HCT116 (cell line): ENCODE measurements at regions not wholly inside any gene's neighbourhood (a gene's known extent, or its start where the extent isn't known, plus 50 kb on each side); places are given as distances from the start of the nearest gene placed in this dataset.

ENCODE experiments used
- ATAC-seq: fragments of 200-7000 bp; cut with Tn5 transposase; 2 replicates; pipeline ENCODE4 v1.9.1; 2020; ENCODE audit warnings: mild to moderate bottlenecking, moderate library complexity
- BruUV-seq: library from RNA; stranded (reverse); fragments of 400-500 nt; replicated peaks from 2 replicates; lab custom pipeline; 2021; lab: Mats Ljungman, UMichigan
- CTCF ChIA-PET: fragments of 300-600 bp; sonication (Branson Sonifier 250); formaldehyde crosslinking; loops from one replicate; lab custom pipeline; 2021; ENCODE audit warnings: antibody characterized with exemption; lab: Charles Lee
- POLR2A ChIA-PET: fragments of 300-600, 350-600 bp; sonication (Branson Sonifier 250); formaldehyde crosslinking; loops from one replicate; lab custom pipeline; 2021; ENCODE audit warnings: antibody characterized with exemption; lab: Charles Lee
- RAD21 ChIA-PET, 2 experiments: fragments of 300-600 bp; sonication (Branson Sonifier 250); formaldehyde crosslinking; loops; one replicate each; lab custom pipeline; 2023; ENCODE audit warnings: low total read pairs in 2 of 2; ENCODE audit not compliant: uncharacterized antibody in 2 of 2, unreplicated experiment in 2 of 2, low non-redundant PET in 1 of 2; lab: Charles Lee
- DNase-seq: peaks from one replicate; pipeline ENCODE4 v3.0.0-alpha.2; 2010; ENCODE audit warnings: low read depth, low spot score
- H2AFZ ChIP-seq: fragments of 200-600 bp; shearing (Covaris generic), sonication (generic); 2 replicates; pipeline ENCODE4 v1.6.1; 2017; ENCODE audit warnings: low read depth, mixed run types, mixed read lengths, antibody characterized with exemption, low read length; ENCODE audit not compliant: poor library complexity, severe bottlenecking
- H3K27ac ChIP-seq: 2 replicates; pipeline ENCODE4 v1.5.1; 2012; ENCODE audit warnings: low read depth, low read length
- H3K27me3 ChIP-seq: fragments of 200-600 bp; sonication (generic); 2 replicates; pipeline ENCODE4 v1.6.1; 2016; ENCODE audit warnings: mixed run types, low read length, mixed read lengths; ENCODE audit not compliant: insufficient read depth
- H3K36me3 ChIP-seq, 2 experiments: fragments of 200-500 bp in 1 of 2; fragments of 200-600 bp in 1 of 2; sonication (Bioruptor generic) in 1 of 2; sonication (generic) in 1 of 2; 2 replicates each; pipeline versions ENCODE4 v1.5.1 to v1.6.1; 2014 to 2016; ENCODE audit warnings: low read length in 2 of 2, inconsistent platforms in 1 of 2, mixed read lengths in 1 of 2, mixed run types in 1 of 2; ENCODE audit not compliant: insufficient read depth in 2 of 2, control insufficient read depth in 1 of 2
- H3K4me1 ChIP-seq, 2 experiments: fragments of 200-600 bp in 1 of 2; sonication (generic) in 1 of 2; 2 replicates each; pipeline versions ENCODE4 v1.5.1 to v1.6.1; 2012 to 2017; ENCODE audit warnings: low read length in 2 of 2, inconsistent platforms in 1 of 2, mild to moderate bottlenecking in 1 of 2, mixed read lengths in 1 of 2, mixed run types in 1 of 2, moderate library complexity in 1 of 2; ENCODE audit not compliant: insufficient read depth in 2 of 2, control insufficient read depth in 1 of 2
- H3K4me2 ChIP-seq: fragments of 200-600 bp; sonication (generic); 2 replicates; pipeline ENCODE4 v1.6.1; 2017; ENCODE audit warnings: mixed run types, low read length, mixed read lengths
- H3K4me3 ChIP-seq, 2 experiments: fragments of 200-600 bp in 1 of 2; sonication (generic) in 1 of 2; replicated peaks in 1 of 2; 2 replicates each; pipeline ENCODE4 v1.5.1; 2011 to 2016; ENCODE audit warnings: low read length in 2 of 2, control low read depth in 1 of 2, low read depth in 1 of 2, mild to moderate bottlenecking in 1 of 2, mixed read lengths in 1 of 2, mixed run types in 1 of 2
- H3K79me2 ChIP-seq: fragments of 200-600 bp; sonication (generic); 2 replicates; pipeline ENCODE4 v1.6.1; 2017; ENCODE audit warnings: mild to moderate bottlenecking, mixed run types, low read length, moderate library complexity, mixed read lengths; ENCODE audit not compliant: insufficient read depth
- H3K9ac ChIP-seq: fragments of 200-600 bp; sonication (generic); 2 replicates; pipeline ENCODE4 v1.6.1; 2016; ENCODE audit warnings: low read length, mixed read lengths
- H3K9me2 ChIP-seq: fragments of 200-600 bp; sonication (generic), shearing (Covaris generic); 2 replicates; pipeline ENCODE4 v1.6.1; 2017; ENCODE audit warnings: mixed run types, mild to moderate bottlenecking, moderate library complexity; ENCODE audit not compliant: insufficient read depth
- H3K9me3 ChIP-seq, 2 experiments: fragments of 200-500 bp in 1 of 2; fragments of 200-600 bp in 1 of 2; sonication (Bioruptor generic) in 1 of 2; sonication (generic) in 1 of 2; 2 replicates each; pipeline ENCODE4 v1.6.1; 2014 to 2017; ENCODE audit warnings: low read length in 2 of 2, mixed read lengths in 2 of 2, inconsistent platforms in 1 of 2, low read depth in 1 of 2, mild to moderate bottlenecking in 1 of 2, mixed run types in 1 of 2, moderate library complexity in 1 of 2; ENCODE audit not compliant: control insufficient read depth in 1 of 2, insufficient read depth in 1 of 2
- H4K20me1 ChIP-seq: fragments of 200-600 bp; sonication (generic), shearing (Covaris generic); 2 replicates; pipeline ENCODE4 v1.6.1; 2017; ENCODE audit warnings: mixed run types, mild to moderate bottlenecking, moderate library complexity; ENCODE audit not compliant: insufficient read depth
- CEBPB ChIP-seq: IDR thresholded peaks from 2 replicates; pipeline ENCODE4 v1.6.1; 2012; ENCODE audit warnings: low read depth
- RAD21 ChIP-seq: IDR thresholded peaks from 2 replicates; pipeline ENCODE4 v1.6.1; 2012; ENCODE audit warnings: low read depth, mild to moderate bottlenecking
- ZNF274 ChIP-seq: fragments of 200-500 bp; sonication (Bioruptor generic); IDR thresholded peaks from 2 replicates; pipeline ENCODE4 v1.6.1; 2014; ENCODE audit warnings: mild to moderate bottlenecking, low read depth, low read length, inconsistent platforms
- intact Hi-C: fragments of 100-400 bp; cut with micrococcal nuclease; formaldehyde crosslinking; loops from 2 replicates; pipeline ENCODE4 v1.10.0; 2022
- TF ChIP-seq, protein P1 (sequence below), 3 experiments: fragments of 200-600 bp in 1 of 3; sonication (generic) in 1 of 3; IDR thresholded peaks in 2 of 3; conservative IDR thresholded peaks in 1 of 3; 2 replicates each; pipeline ENCODE4 v1.5.1; 2012 to 2017; ENCODE audit warnings: low read depth in 2 of 3, low read length in 2 of 3, antibody characterized with exemption in 1 of 3, borderline replicate concordance in 1 of 3, control low read depth in 1 of 3, mild to moderate bottlenecking in 1 of 3, mixed read lengths in 1 of 3, mixed run types in 1 of 3, moderate library complexity in 1 of 3; ENCODE audit not compliant: insufficient read depth in 1 of 3

DNA sequence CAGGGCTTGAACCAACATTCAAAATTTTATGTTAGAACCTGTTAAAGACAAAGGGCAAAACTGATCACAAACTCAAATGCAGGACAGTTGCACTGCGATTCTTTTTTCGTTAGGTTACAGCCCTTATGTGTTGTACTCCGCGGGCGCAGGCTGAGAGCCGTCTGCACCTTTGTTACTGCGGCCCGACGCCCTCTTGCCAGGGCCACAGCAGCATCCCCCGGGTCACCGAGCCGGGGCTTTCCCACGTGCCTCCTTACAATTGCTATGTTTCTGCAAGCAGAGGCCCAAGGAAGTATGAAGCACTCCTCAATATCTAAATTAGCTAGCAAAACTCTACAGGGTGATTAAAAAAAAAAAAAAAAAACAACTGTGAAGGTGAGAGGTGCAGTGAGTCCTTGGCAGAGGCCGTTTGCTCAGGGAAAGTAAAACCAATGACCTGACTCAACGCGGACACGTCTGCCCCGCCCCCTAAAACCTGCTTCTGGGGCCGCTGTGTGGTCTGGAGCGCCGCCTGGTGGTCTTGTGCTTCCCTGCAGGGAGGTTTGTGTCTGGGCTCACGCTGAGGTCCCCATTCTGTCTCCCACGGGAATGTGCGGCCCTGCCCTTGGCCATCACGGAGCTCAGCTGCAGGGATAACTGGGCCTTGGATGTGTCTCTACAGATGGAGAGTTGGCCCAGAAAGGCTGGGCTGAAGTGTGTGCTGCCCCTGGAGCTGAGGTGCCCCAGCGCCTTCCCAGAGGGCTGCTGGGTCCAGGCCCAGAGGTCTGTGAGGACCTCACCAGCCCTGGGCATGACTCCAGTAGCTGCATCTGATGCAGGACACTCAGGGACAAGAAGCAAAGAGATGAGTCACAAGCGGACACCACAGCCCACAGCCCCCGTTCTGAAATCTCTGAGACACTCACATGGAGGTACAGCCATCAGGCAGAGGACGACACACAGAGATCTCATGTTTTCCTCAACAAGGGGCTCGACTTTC is 418.5 kb downstream of the TMEM121 start:
- TF ChIP-seq, protein P1, sequence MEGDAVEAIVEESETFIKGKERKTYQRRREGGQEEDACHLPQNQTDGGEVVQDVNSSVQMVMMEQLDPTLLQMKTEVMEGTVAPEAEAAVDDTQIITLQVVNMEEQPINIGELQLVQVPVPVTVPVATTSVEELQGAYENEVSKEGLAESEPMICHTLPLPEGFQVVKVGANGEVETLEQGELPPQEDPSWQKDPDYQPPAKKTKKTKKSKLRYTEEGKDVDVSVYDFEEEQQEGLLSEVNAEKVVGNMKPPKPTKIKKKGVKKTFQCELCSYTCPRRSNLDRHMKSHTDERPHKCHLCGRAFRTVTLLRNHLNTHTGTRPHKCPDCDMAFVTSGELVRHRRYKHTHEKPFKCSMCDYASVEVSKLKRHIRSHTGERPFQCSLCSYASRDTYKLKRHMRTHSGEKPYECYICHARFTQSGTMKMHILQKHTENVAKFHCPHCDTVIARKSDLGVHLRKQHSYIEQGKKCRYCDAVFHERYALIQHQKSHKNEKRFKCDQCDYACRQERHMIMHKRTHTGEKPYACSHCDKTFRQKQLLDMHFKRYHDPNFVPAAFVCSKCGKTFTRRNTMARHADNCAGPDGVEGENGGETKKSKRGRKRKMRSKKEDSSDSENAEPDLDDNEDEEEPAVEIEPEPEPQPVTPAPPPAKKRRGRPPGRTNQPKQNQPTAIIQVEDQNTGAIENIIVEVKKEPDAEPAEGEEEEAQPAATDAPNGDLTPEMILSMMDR (IDR thresholded peaks at IDR 0.05 in 2 of 3, conservative IDR thresholded peaks at IDR 0.05 in 1 of 3; ENCODE audit: borderline replicate concordance in 1 of 3, insufficient read depth in 1 of 3, low read depth in 2 of 3, low read length in 2 of 3): peak; percentile 87 to 93 (median 90)
- TF ChIP-seq ZNF274: no peak
- peak; percentile 93 for TF ChIP-seq RAD21
- no TSS peak for BruUV-seq
- H3K4me2 ChIP-seq: peak overlapping the region; percentile 28; the same call in 1 of the 2 replicates
- H3K4me1 ChIP-seq: peaks cover 0 to 3% of the 10 kb centered on the region in 2 experiments; a peak in 1 of 4 replicates
- ChIA-PET CTCF (interaction anchor here (0.6 to 1.6 kb wide), 7 partner anchors 61 to 265 kb away, joined by 3 to 5 read pairs (median 3); no protein-coding TSS in a partner anchor), POLR2A (no interaction called here), RAD21 (no interaction called here)
- H3K9me2 ChIP-seq: no peaks in the 10 kb centered on the region
- no peak overlapping the region for H3K27ac ChIP-seq
- no peak overlapping the region for H3K9ac ChIP-seq
- no peaks in the 10 kb centered on the region for H3K9me3 ChIP-seq
- no peaks in the 10 kb centered on the region for H3K27me3 ChIP-seq
- DNase-seq: peak; percentile 34
- ATAC-seq: peak; percentile 93
- no peak overlapping the region for H3K4me3 ChIP-seq
- no peaks in the 10 kb centered on the region for H4K20me1 ChIP-seq
- intact Hi-C loops: loop anchor here (5.0 kb wide), 2 partner anchors 273 to 408 kb away; no protein-coding TSS in a partner anchor
- no peaks in the 10 kb centered on the region for H3K36me3 ChIP-seq
- H3K79me2 ChIP-seq: no peaks in the 10 kb centered on the region
- H2AFZ ChIP-seq: no peak overlapping the region

DNA sequence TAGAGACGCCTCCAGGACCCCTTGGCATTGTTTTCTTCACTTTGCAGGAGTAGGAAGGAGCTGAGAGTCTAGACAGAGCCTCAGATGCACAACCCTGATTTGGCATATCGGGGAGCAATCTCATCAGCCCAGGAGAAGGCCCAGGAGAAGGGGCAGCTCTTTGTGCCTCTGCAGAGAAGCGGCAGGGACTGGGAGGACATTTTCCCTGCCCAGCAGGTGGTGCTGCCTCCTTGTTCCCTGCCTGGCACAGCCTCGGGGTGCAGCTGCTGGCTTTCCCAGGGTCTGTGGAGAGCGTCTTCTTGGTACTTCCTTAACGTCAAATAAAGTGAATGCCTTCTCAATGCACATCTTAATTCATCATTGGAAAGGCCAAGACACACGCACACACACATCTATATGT is 419.5 kb downstream of the TMEM121 start:
- no TSS peak for BruUV-seq
- RAD21 ChIA-PET: no interaction called here
- ATAC-seq: peak; percentile 67
- H3K9ac ChIP-seq: no peak overlapping the region
- no peak overlapping the region for H3K27ac ChIP-seq
- no peaks in the 10 kb centered on the region for H3K79me2 ChIP-seq
- DNase-seq: no peak
- no peaks in the 10 kb centered on the region for H3K9me2 ChIP-seq
- peaks cover 0 to 3% of the 10 kb centered on the region in 2 experiments; a peak in 1 of 4 replicates for H3K4me1 ChIP-seq
- H3K4me2 ChIP-seq: no peak overlapping the region
- H2AFZ ChIP-seq: no peak overlapping the region
- CTCF ChIA-PET: interaction anchor here (0.6 to 1.6 kb wide), 7 partner anchors 60 to 410 kb away, joined by 3 to 5 read pairs (median 3); no protein-coding TSS in a partner anchor
- H3K27me3 ChIP-seq: no peaks in the 10 kb centered on the region
- POLR2A ChIA-PET: no interaction called here
- TF ChIP-seq RAD21 (peak; percentile 50), CEBPB (no peak)
- TF ChIP-seq, protein P1 (IDR thresholded peaks at IDR 0.05 in 2 of 3, conservative IDR thresholded peaks at IDR 0.05 in 1 of 3; ENCODE audit: borderline replicate concordance in 1 of 3, insufficient read depth in 1 of 3, low read depth in 2 of 3, low read length in 2 of 3): peak; percentile 32 to 47 (median 36); a peak in 3 of 6 replicates
- TF ChIP-seq, all 23 proteins: peak for 2
- Histone ChIP-seq H3K36me3 (no peaks in the 10 kb centered on the region), H4K20me1 (no peaks in the 10 kb centered on the region), H3K4me3 (no peak overlapping the region), H3K9me3 (no peaks in the 10 kb centered on the region)
- intact Hi-C loops: loop anchor here (1.0 to 5.0 kb wide), 3 partner anchors 65 to 409 kb away; no protein-coding TSS in a partner anchor
